HEK293T (cell line): ENCODE measurements at regions not wholly inside any gene's neighbourhood (a gene's known extent, or its start where the extent isn't known, plus 50 kb on each side); places are given as distances from the start of the nearest gene placed in this dataset.

ENCODE experiments used
- BHLHE40 ChIP-seq: fragments of 450-650 bp; IDR thresholded peaks from 2 replicates; pipeline ENCODE4 v1.6.1; 2016; ENCODE audit warnings: mild to moderate bottlenecking, moderate library complexity, borderline replicate concordance
- FOXK2 ChIP-seq: fragments of 450-650 bp; IDR thresholded peaks from 2 replicates; pipeline ENCODE4 v1.6.1; 2016; ENCODE audit warnings: mild to moderate bottlenecking
- FOXM1 ChIP-seq: fragments of 450-650 bp; IDR thresholded peaks from 2 replicates; pipeline ENCODE4 v1.6.1; 2017; ENCODE audit warnings: mild to moderate bottlenecking, borderline replicate concordance
- LEF1 ChIP-seq: fragments of 450-650 bp; IDR thresholded peaks from 2 replicates; pipeline ENCODE4 v1.6.1; 2017; ENCODE audit warnings: mild to moderate bottlenecking, borderline replicate concordance
- NFRKB ChIP-seq: fragments of 450-650 bp; IDR thresholded peaks from 2 replicates; pipeline ENCODE4 v1.6.1; 2016; ENCODE audit warnings: mild to moderate bottlenecking, moderate library complexity
- PKNOX1 ChIP-seq: fragments of 450-650 bp; IDR thresholded peaks from 2 replicates; pipeline ENCODE4 v1.6.1; 2016
- SP1 ChIP-seq: fragments of 450-650 bp; IDR thresholded peaks from 2 replicates; pipeline ENCODE4 v1.6.1; 2017
- SUZ12 ChIP-seq: fragments of 450-650 bp; IDR thresholded peaks from 2 replicates; pipeline ENCODE4 v1.6.1; 2016; ENCODE audit warnings: mild to moderate bottlenecking
- TARDBP ChIP-seq: fragments of 450-650 bp; IDR thresholded peaks from 2 replicates; pipeline ENCODE4 v1.6.1; 2016
- ZNF384 ChIP-seq: fragments of 450-650 bp; IDR thresholded peaks from 2 replicates; pipeline ENCODE4 v1.6.1; 2016

DNA sequence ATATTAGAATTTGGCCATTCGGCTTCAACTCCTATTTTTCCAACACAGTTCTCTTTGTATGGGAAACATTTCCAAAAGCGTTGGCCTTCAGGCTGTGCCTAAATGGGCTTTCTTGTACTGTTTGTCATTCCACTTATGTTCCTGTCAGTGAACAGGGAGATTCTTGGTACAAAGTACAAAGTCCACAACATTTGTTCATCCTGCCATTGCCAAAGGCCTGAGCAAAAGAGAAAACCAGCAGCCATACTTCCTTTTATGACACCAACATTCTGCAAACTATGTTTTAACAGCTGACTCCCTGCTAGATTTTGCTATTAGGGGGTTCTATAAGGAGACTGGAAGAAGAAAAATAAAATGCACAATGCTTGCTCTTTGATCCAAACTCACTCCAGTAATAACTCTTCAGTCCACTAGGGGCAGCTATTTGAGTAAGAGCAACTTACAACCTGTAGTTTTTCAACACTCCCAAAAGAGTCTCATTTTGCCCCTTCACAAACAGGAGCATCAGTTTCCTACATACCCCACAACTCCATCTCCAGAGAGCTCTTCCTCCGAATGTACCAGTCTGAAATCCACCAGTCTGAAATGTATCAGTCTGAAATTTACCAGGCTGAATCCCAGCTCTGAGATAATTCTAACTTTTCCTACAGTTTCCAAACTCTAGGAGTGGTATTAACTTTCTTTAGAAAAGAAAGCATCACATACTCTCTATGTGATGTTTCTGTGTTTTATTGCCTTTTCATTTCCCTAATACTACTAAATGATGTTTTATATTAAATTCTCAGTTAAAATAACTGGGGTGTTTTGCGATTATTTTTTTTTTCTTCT, 693.8 kb downstream of the DNAH5 start:
- TF ChIP-seq SUZ12 (no peak), SP1 (no peak), FOXM1 (no peak), NFRKB (no peak), BHLHE40 (no peak), TARDBP (no peak), FOXK2 (no peak), PKNOX1 (no peak), ZNF384 (no peak), LEF1 (no peak)
